CD4-positive, alpha-beta T cell treated with Interleukin-1 beta for 1 hour (primary cell): ENCODE measurements at regions not wholly inside any gene's neighbourhood (a gene's known extent, or its start where the extent isn't known, plus 50 kb on each side); places are given as distances from the start of the nearest gene placed in this dataset.

ENCODE experiments used
- DNase-seq, 2 donors: peaks; one replicate each; pipeline ENCODE4 v3.0.0-alpha.2; 2020 to 2022

- no peak for DNase-seq
Observed at GRCh38 chr10:44478040-44478439, 93.1 kb upstream of the CXCL12 start.

- DNase-seq: no peak
Observed at GRCh38 chr10:44478876-44479705, 94.2 kb upstream of the CXCL12 start.

GRCh38 chr10:44492678-44493077 is 107.8 kb upstream of the CXCL12 start:
- no peak for DNase-seq

GRCh38 chr10:44498222-44498621 is 113.3 kb upstream of the CXCL12 start:
- DNase-seq: no peak

GRCh38 chr10:44500451-44500850 is 115.6 kb upstream of the CXCL12 start:
- DNase-seq: no peak

- DNase-seq: no peak
Observed at GRCh38 chr10:44506386-44506785, 121.5 kb upstream of the CXCL12 start.

GRCh38 chr10:44510379-44511115 is 125.7 kb upstream of the CXCL12 start:
- DNase-seq: no peak

- no peak for DNase-seq
Observed at GRCh38 chr10:44511166-44511565, 126.3 kb upstream of the CXCL12 start.

- DNase-seq: no peak
Observed at GRCh38 chr10:44511601-44512000, 126.7 kb upstream of the CXCL12 start.

GRCh38 chr10:44512431-44513022 is 127.6 kb upstream of the CXCL12 start:
- no peak for DNase-seq

GRCh38 chr10:44513591-44513990 is 128.7 kb upstream of the CXCL12 start:
- DNase-seq: no peak

- no peak for DNase-seq
Observed at GRCh38 chr10:44516891-44517290, 132.0 kb upstream of the CXCL12 start.

GRCh38 chr10:44517635-44518034 is 132.7 kb upstream of the CXCL12 start:
- no peak for DNase-seq

- no peak for DNase-seq
Observed at GRCh38 chr10:44519361-44519760, 134.5 kb upstream of the CXCL12 start.

GRCh38 chr10:44520651-44521050 is 135.8 kb upstream of the CXCL12 start:
- DNase-seq: no peak

- DNase-seq: no peak
Observed at GRCh38 chr10:44539178-44539577, 154.3 kb upstream of the CXCL12 start.

GRCh38 chr10:44552726-44553125 is 167.8 kb upstream of the CXCL12 start:
- DNase-seq: no peak

GRCh38 chr10:44557596-44558191 is 172.8 kb upstream of the CXCL12 start:
- DNase-seq: no peak

GRCh38 chr10:44558521-44558920 is 173.6 kb upstream of the CXCL12 start:
- no peak for DNase-seq

- DNase-seq: no peak
Observed at GRCh38 chr10:44564361-44564760, 179.5 kb upstream of the CXCL12 start.

GRCh38 chr10:44564790-44565189 is 179.9 kb upstream of the CXCL12 start:
- DNase-seq: no peak

- no peak for DNase-seq
Observed at GRCh38 chr10:44566786-44567185, 181.9 kb upstream of the CXCL12 start.

- DNase-seq: no peak
Observed at GRCh38 chr10:44567471-44567870, 182.6 kb upstream of the CXCL12 start.
